ENCODE measurements at regions not wholly inside any gene's neighbourhood (a gene's known extent, or its start where the extent isn't known, plus 50 kb on each side); places are given as distances from the start of the nearest gene placed in this dataset.

DNA sequence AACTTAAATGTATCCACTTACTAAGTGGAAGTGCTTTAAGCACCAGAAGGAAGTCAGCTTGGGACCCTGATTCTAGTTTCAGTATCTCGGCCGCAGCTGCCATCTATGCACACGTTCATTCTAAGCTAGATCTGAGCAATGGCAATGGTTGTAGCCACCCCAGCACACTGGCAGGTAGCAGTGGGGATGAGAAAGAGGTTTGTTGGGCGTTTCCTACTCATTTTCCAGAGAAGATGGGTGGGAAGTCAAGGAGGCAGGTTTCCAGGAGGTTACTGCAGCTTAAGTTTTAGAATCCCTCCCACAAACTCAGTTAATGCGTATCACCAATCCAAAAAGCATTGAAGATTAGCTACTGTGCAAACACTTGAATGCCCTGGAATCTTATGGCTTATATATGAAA lies 114.2 kb upstream of the TSC22D1 start:
- TF ChIP-seq, protein P1, sequence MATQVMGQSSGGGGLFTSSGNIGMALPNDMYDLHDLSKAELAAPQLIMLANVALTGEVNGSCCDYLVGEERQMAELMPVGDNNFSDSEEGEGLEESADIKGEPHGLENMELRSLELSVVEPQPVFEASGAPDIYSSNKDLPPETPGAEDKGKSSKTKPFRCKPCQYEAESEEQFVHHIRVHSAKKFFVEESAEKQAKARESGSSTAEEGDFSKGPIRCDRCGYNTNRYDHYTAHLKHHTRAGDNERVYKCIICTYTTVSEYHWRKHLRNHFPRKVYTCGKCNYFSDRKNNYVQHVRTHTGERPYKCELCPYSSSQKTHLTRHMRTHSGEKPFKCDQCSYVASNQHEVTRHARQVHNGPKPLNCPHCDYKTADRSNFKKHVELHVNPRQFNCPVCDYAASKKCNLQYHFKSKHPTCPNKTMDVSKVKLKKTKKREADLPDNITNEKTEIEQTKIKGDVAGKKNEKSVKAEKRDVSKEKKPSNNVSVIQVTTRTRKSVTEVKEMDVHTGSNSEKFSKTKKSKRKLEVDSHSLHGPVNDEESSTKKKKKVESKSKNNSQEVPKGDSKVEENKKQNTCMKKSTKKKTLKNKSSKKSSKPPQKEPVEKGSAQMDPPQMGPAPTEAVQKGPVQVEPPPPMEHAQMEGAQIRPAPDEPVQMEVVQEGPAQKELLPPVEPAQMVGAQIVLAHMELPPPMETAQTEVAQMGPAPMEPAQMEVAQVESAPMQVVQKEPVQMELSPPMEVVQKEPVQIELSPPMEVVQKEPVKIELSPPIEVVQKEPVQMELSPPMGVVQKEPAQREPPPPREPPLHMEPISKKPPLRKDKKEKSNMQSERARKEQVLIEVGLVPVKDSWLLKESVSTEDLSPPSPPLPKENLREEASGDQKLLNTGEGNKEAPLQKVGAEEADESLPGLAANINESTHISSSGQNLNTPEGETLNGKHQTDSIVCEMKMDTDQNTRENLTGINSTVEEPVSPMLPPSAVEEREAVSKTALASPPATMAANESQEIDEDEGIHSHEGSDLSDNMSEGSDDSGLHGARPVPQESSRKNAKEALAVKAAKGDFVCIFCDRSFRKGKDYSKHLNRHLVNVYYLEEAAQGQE (IDR thresholded peaks at IDR 0.05), result no peak
- TF ChIP-seq EGR1 (IDR thresholded peaks at IDR 0.05; ENCODE audit: low read depth in 2 of 2) (no peak), RAD21 (IDR thresholded peaks at IDR 0.05) (no peak), YY1 (IDR thresholded peaks at IDR 0.05) (no peak), GABPA (IDR thresholded peaks at IDR 0.05 in 1 of 2, conservative IDR thresholded peaks at IDR 0.05 in 1 of 2) (no peak), FOXA2 (IDR thresholded peaks at IDR 0.05) (no peak), SP1 (IDR thresholded peaks at IDR 0.05) (no peak), HNF4G (IDR thresholded peaks at IDR 0.05) (no peak), TAF1 (conservative IDR thresholded peaks at IDR 0.05) (no peak), RXRA (IDR thresholded peaks at IDR 0.05) (no peak)
- TF ChIP-seq, protein P2, sequence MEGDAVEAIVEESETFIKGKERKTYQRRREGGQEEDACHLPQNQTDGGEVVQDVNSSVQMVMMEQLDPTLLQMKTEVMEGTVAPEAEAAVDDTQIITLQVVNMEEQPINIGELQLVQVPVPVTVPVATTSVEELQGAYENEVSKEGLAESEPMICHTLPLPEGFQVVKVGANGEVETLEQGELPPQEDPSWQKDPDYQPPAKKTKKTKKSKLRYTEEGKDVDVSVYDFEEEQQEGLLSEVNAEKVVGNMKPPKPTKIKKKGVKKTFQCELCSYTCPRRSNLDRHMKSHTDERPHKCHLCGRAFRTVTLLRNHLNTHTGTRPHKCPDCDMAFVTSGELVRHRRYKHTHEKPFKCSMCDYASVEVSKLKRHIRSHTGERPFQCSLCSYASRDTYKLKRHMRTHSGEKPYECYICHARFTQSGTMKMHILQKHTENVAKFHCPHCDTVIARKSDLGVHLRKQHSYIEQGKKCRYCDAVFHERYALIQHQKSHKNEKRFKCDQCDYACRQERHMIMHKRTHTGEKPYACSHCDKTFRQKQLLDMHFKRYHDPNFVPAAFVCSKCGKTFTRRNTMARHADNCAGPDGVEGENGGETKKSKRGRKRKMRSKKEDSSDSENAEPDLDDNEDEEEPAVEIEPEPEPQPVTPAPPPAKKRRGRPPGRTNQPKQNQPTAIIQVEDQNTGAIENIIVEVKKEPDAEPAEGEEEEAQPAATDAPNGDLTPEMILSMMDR (IDR thresholded peaks at IDR 0.05; ENCODE audit: low read depth, low read length, missing input control), result no peak
- TF ChIP-seq, protein P3, sequence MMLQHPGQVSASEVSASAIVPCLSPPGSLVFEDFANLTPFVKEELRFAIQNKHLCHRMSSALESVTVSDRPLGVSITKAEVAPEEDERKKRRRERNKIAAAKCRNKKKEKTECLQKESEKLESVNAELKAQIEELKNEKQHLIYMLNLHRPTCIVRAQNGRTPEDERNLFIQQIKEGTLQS (IDR thresholded peaks at IDR 0.05), result no peak
- TF ChIP-seq, protein P4, sequence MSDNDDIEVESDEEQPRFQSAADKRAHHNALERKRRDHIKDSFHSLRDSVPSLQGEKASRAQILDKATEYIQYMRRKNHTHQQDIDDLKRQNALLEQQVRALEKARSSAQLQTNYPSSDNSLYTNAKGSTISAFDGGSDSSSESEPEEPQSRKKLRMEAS (IDR thresholded peaks at IDR 0.05), result no peak
- TF ChIP-seq, protein P5, sequence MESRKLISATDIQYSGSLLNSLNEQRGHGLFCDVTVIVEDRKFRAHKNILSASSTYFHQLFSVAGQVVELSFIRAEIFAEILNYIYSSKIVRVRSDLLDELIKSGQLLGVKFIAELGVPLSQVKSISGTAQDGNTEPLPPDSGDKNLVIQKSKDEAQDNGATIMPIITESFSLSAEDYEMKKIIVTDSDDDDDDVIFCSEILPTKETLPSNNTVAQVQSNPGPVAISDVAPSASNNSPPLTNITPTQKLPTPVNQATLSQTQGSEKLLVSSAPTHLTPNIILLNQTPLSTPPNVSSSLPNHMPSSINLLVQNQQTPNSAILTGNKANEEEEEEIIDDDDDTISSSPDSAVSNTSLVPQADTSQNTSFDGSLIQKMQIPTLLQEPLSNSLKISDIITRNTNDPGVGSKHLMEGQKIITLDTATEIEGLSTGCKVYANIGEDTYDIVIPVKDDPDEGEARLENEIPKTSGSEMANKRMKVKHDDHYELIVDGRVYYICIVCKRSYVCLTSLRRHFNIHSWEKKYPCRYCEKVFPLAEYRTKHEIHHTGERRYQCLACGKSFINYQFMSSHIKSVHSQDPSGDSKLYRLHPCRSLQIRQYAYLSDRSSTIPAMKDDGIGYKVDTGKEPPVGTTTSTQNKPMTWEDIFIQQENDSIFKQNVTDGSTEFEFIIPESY (IDR thresholded peaks at IDR 0.05), result no peak

Data from liver (tissue), 3 donors.